Stomach (tissue), 8 donors: ENCODE measurements at regions not wholly inside any gene's neighbourhood (a gene's known extent, or its start where the extent isn't known, plus 50 kb on each side); places are given as distances from the start of the nearest gene placed in this dataset.

Experiments used
- DNase-seq, 2 donors: peaks; one replicate each; pipeline versions ENCODE4 v3.0.0 to v3.0.0-alpha.2; 2013 to 2019
- H3K27ac ChIP-seq, 5 donors: fragments of 200-600 bp in 4 of 5; sonication (generic) in 4 of 5; one replicate each; pipeline ENCODE4 v1.5.1; 2013 to 2019; ENCODE audit warnings: mild to moderate bottlenecking in 1 of 5, moderate library complexity in 1 of 5
- H3K27me3 ChIP-seq, 3 donors: fragments of 200-600 bp; sonication (generic); one replicate each; pipeline ENCODE4 v1.5.1; 2017 to 2019; ENCODE audit warnings: mixed run types in 1 of 3
- H3K36me3 ChIP-seq, 4 donors: fragments of 200-600 bp; sonication (generic); 1 replicate in 3 of 4; 2 replicates in 1 of 4; pipeline ENCODE4 v1.5.1; 2016 to 2019
- H3K4me1 ChIP-seq, 4 donors: fragments of 200-600 bp; sonication (generic); one replicate each; pipeline ENCODE4 v1.5.1; 2016 to 2019
- H3K4me3 ChIP-seq, 4 donors: fragments of 200-600 bp; sonication (generic) in 3 of 4; one replicate each; pipeline ENCODE4 v1.5.1; 2016 to 2019; ENCODE audit warnings: mild to moderate bottlenecking in 1 of 4
- H3K9me3 ChIP-seq, 4 donors: fragments of 200-600 bp; sonication (generic); one replicate each; pipeline ENCODE4 v1.5.1; 2016 to 2019
- EP300 ChIP-seq: sonication (generic); formaldehyde crosslinking; IDR thresholded peaks from one replicate; pipeline ENCODE4 v1.6.1; 2017; ENCODE audit warnings: antibody characterized with exemption
- POLR2A ChIP-seq, 4 donors: fragments of 450-650 bp; IDR thresholded peaks; one replicate each; pipeline ENCODE4 v1.6.1; 2016; ENCODE audit warnings: antibody characterized with exemption in 4 of 4, control low read depth in 2 of 4, mild to moderate bottlenecking in 1 of 4, moderate library complexity in 1 of 4
- POLR2AphosphoS5 ChIP-seq, 3 donors: sonication (generic); formaldehyde crosslinking; IDR thresholded peaks; one replicate each; pipeline ENCODE4 v1.6.1; 2016; ENCODE audit warnings: antibody characterized with exemption in 3 of 3
- WGBS, 5 donors: extraction: QIAGEN DNeasy Blood & Tissue Kit in 3 of 5; methylation state at CpG; one replicate each; pipeline versions ENCODE4 v1.1.5 to v1.1.7; 2013 to 2018; 5-methylcytosine and 5-hydroxymethylcytosine counted together
- intact Hi-C: fragments of 100-400 bp; cut with DNase I; formaldehyde crosslinking; loops from one replicate; pipeline ENCODE4 v1.15.1; 2023; ENCODE audit warnings: low total_unique reads
- TF ChIP-seq, protein P1 (sequence below), 7 experiments: fragments of 450-650 bp in 4 of 7; fragments of 200-600 bp in 3 of 7; sonication (generic) in 3 of 7; IDR thresholded peaks; one replicate each; pipeline ENCODE4 v1.5.1; 2016 to 2019; ENCODE audit warnings: antibody characterized with exemption in 7 of 7, control low read depth in 2 of 7, mild to moderate bottlenecking in 1 of 7
- donor health status: healthy with polysubstance abuse.
- donor health status: Bipolar disorder and iron deficiency.
- donor health status: healthy.

DNA sequence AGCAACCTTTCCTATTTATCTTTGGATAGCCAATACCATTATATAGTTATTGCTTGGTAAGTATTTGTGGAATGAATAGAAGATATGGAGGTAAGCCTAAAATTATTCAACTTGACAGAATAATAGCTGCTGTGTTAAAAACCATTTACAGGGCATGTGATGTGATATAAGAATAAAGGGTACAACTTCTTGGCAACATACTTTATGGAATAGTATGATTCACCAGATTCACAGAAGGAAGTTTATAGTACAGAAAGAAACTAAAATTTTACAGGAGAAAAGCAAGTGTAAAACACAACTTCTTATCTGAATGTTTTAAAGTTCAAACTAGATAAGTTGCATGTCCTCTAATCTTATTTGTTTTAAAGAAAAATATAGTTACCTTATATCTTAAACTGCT lies 186.4 kb upstream of the ZRANB2 start:
- no peaks in the 10 kb centered on the region for H3K4me1 ChIP-seq

DNA sequence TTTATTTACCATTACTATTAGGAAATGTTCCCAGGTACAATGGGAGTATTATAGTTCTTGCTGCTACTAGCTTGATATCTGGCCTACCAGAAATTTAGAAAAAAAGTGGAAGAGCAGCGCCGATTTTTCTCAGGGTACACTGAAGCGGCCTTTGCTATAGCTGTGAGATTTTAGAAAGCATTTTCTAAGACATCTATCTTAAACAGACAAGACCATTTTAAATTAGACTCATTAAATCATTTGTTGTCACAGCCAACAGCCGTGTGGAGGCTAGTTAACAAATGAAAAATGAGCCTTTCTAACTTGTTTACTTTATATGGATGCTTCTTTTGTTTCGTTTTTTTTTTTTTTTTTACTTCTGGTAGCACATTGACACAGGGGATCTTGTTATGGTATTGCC lies 183.2 kb upstream of the ZRANB2 start:
- no peaks in the 10 kb centered on the region for H3K4me1 ChIP-seq
- intact Hi-C loops = no loop called here
- no peaks in the 10 kb centered on the region for H3K27me3 ChIP-seq
- no peak overlapping the region for H3K27ac ChIP-seq
- no peaks in the 10 kb centered on the region for H3K36me3 ChIP-seq
- H3K4me3 ChIP-seq = no peak overlapping the region
- no peak for DNase-seq
- TF ChIP-seq, protein P1, sequence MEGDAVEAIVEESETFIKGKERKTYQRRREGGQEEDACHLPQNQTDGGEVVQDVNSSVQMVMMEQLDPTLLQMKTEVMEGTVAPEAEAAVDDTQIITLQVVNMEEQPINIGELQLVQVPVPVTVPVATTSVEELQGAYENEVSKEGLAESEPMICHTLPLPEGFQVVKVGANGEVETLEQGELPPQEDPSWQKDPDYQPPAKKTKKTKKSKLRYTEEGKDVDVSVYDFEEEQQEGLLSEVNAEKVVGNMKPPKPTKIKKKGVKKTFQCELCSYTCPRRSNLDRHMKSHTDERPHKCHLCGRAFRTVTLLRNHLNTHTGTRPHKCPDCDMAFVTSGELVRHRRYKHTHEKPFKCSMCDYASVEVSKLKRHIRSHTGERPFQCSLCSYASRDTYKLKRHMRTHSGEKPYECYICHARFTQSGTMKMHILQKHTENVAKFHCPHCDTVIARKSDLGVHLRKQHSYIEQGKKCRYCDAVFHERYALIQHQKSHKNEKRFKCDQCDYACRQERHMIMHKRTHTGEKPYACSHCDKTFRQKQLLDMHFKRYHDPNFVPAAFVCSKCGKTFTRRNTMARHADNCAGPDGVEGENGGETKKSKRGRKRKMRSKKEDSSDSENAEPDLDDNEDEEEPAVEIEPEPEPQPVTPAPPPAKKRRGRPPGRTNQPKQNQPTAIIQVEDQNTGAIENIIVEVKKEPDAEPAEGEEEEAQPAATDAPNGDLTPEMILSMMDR (IDR thresholded peaks at IDR 0.05) = no peak
- TF ChIP-seq POLR2A (IDR thresholded peaks at IDR 0.05) (no peak), EP300 (no peak), POLR2AphosphoS5 (IDR thresholded peaks at IDR 0.05) (no peak)
- H3K9me3 ChIP-seq = no peaks in the 10 kb centered on the region
- 64 to 75% (median 69%) methylated on average over 5 of the region's 5 CpGs for WGBS, 5 donors

More for the DNA sequence above, 186.4 kb upstream of the ZRANB2 start:
- H3K27ac ChIP-seq = no peak overlapping the region
- no peak for DNase-seq
- H3K9me3 ChIP-seq = no peaks in the 10 kb centered on the region
- no peak overlapping the region for H3K4me3 ChIP-seq
- intact Hi-C loops = no loop called here
- TF ChIP-seq, protein P1 (IDR thresholded peaks at IDR 0.05) = no peak
- no peak for TF ChIP-seq POLR2A (IDR thresholded peaks at IDR 0.05)
- no peak for TF ChIP-seq POLR2AphosphoS5 (IDR thresholded peaks at IDR 0.05)
- TF ChIP-seq EP300 = no peak
- H3K36me3 ChIP-seq = no peaks in the 10 kb centered on the region
- no peaks in the 10 kb centered on the region for H3K27me3 ChIP-seq

- H3K36me3 ChIP-seq = no peaks in the 10 kb centered on the region
- H3K4me1 ChIP-seq = no peaks in the 10 kb centered on the region
- no peaks in the 10 kb centered on the region for H3K27me3 ChIP-seq
- WGBS, 5 donors = 73 to 76% (median 74%) methylated on average over 7 of the region's 7 CpGs
- intact Hi-C loops = no loop called here
- TF ChIP-seq POLR2AphosphoS5 (IDR thresholded peaks at IDR 0.05) (no peak), POLR2A (IDR thresholded peaks at IDR 0.05) (no peak), EP300 (no peak)
- TF ChIP-seq, protein P1 (IDR thresholded peaks at IDR 0.05) = no peak
- H3K9me3 ChIP-seq = no peaks in the 10 kb centered on the region
- H3K27ac ChIP-seq = no peak overlapping the region
- no peak overlapping the region for H3K4me3 ChIP-seq
- DNase-seq = no peak
Measured at GRCh38 chr1:71262970-71263369, 182.1 kb upstream of the ZRANB2 start.

- H3K27me3 ChIP-seq = no peaks in the 10 kb centered on the region
- 64 to 77% (median 72%) methylated on average over 3 of the region's 3 CpGs for WGBS, 5 donors
- H3K27ac ChIP-seq = no peak overlapping the region
- intact Hi-C loops = no loop called here
- no peak for TF ChIP-seq POLR2AphosphoS5 (IDR thresholded peaks at IDR 0.05)
- no peak for TF ChIP-seq EP300
- TF ChIP-seq POLR2A (IDR thresholded peaks at IDR 0.05) = no peak
- TF ChIP-seq, protein P1 (IDR thresholded peaks at IDR 0.05) = no peak
- no peaks in the 10 kb centered on the region for H3K9me3 ChIP-seq
- DNase-seq = no peak
- no peaks in the 10 kb centered on the region for H3K36me3 ChIP-seq
- H3K4me1 ChIP-seq = no peaks in the 10 kb centered on the region
- H3K4me3 ChIP-seq = no peak overlapping the region
Measured at GRCh38 chr1:71252900-71253299, 172.1 kb upstream of the ZRANB2 start.
